OCI-LY3 (cell line): ENCODE measurements at regions not wholly inside any gene's neighbourhood (a gene's known extent, or its start where the extent isn't known, plus 50 kb on each side); places are given as distances from the start of the nearest gene placed in this dataset.

ENCODE experiments used
- H2AFZ ChIP-seq: fragments of 200-600, 300-600 bp; shearing (Covaris generic); 2 replicates; pipeline ENCODE4 v1.6.0; 2014; ENCODE audit warnings: antibody characterized with exemption, low read depth, low read length
- H3K27ac ChIP-seq: fragments of 200-600, 300-600 bp; sonication (generic); 2 replicates; pipeline ENCODE4 v1.5.1; 2014; ENCODE audit warnings: mild to moderate bottlenecking, low read length, moderate library complexity, mixed read lengths
- H3K27me3 ChIP-seq: fragments of 200-600, 300-600 bp; sonication (generic); 2 replicates; pipeline ENCODE4 v1.6.1; 2014; ENCODE audit warnings: low read depth, low read length, mixed read lengths
- H3K36me3 ChIP-seq: fragments of 200-600, 300-600 bp; sonication (generic); replicated peaks from 2 replicates; pipeline ENCODE3; 2014; ENCODE audit warnings: low read depth, low read length, mixed read lengths
- H3K4me1 ChIP-seq: fragments of 300-600, 200-600 bp; sonication (generic); 2 replicates; pipeline ENCODE4 v1.6.1; 2014; ENCODE audit warnings: low read length, mixed read lengths
- H3K4me2 ChIP-seq: fragments of 200-600, 300-600 bp; sonication (generic); 2 replicates; pipeline ENCODE4 v1.6.1; 2014; ENCODE audit warnings: low read length, mixed read lengths
- H3K4me3 ChIP-seq: fragments of 300-600, 200-600 bp; sonication (generic); 2 replicates; pipeline ENCODE4 v1.5.1; 2014; ENCODE audit warnings: antibody characterized with exemption, mild to moderate bottlenecking, low read length, moderate library complexity
- H3K79me2 ChIP-seq: fragments of 300-600, 200-600 bp; shearing (Covaris generic); 2 replicates; pipeline ENCODE4 v1.6.1; 2014; ENCODE audit warnings: mild to moderate bottlenecking, low read length, mixed read lengths
- H3K9ac ChIP-seq: fragments of 300-600, 200-600 bp; shearing (Covaris generic); 2 replicates; pipeline ENCODE4 v1.6.0; 2014; ENCODE audit warnings: mild to moderate bottlenecking, low read length, moderate library complexity
- H3K9me3 ChIP-seq: fragments of 200-600, 300-600 bp; shearing (Covaris generic); 2 replicates; pipeline ENCODE4 v1.6.1; 2014; ENCODE audit warnings: low read length, mixed read lengths; ENCODE audit not compliant: insufficient read depth
- H4K20me1 ChIP-seq: fragments of 200-600, 300-600 bp; sonication (generic); 2 replicates; pipeline ENCODE4 v1.6.1; 2016; ENCODE audit warnings: low read length, mixed read lengths; ENCODE audit not compliant: insufficient read depth
- CTCF ChIP-seq: fragments of 200-600, 300-600 bp; sonication (generic); IDR thresholded peaks from 2 replicates; pipeline ENCODE4 v1.5.1; 2014; ENCODE audit warnings: antibody characterized with exemption, low read length, low read depth
- EZH2phosphoT487 ChIP-seq: fragments of 200-600 bp; shearing (Covaris generic); IDR thresholded peaks from 2 replicates; pipeline ENCODE4 v1.6.1; 2018; ENCODE audit warnings: antibody characterized with exemption, mixed run types, low read depth

- Histone ChIP-seq H3K4me3 (no peak overlapping the region), H3K9me3 (0 out of 2 replicates have a peak, but pooled peaks cover 2% of the 10 kb centered on the region), H4K20me1 (no peaks in the 10 kb centered on the region), H3K27me3 (0 out of 2 replicates have a peak, but pooled peaks cover 3% of the 10 kb centered on the region), H2AFZ (no peak overlapping the region), H3K36me3 (no peaks in the 10 kb centered on the region), H3K4me1 (no peaks in the 10 kb centered on the region), H3K4me2 (no peak overlapping the region), H3K9ac (no peak overlapping the region), H3K27ac (no peak overlapping the region), H3K79me2 (no peaks in the 10 kb centered on the region)
- no peak for TF ChIP-seq EZH2phosphoT487
- no peak for TF ChIP-seq CTCF
Observed at GRCh38 chr10:124333931-124334330, 84.8 kb downstream of the OAT start.

GRCh38 chr10:124332426-124332825 is 86.3 kb downstream of the OAT start:
- Histone ChIP-seq H3K4me3 (no peak overlapping the region), H3K79me2 (no peaks in the 10 kb centered on the region), H3K9ac (no peak overlapping the region), H3K27me3 (0 out of 2 replicates have a peak, but pooled peaks cover 3% of the 10 kb centered on the region), H4K20me1 (no peaks in the 10 kb centered on the region), H2AFZ (no peak overlapping the region), H3K27ac (no peak overlapping the region), H3K4me1 (no peaks in the 10 kb centered on the region), H3K9me3 (0 out of 2 replicates have a peak, but pooled peaks cover 2% of the 10 kb centered on the region), H3K36me3 (no peaks in the 10 kb centered on the region), H3K4me2 (no peak overlapping the region)
- TF ChIP-seq EZH2phosphoT487 (no peak), CTCF (no peak)

GRCh38 chr10:124329941-124330340 is 88.8 kb downstream of the OAT start:
- Histone ChIP-seq H3K27me3 (0 out of 2 replicates have a peak, but pooled peaks cover 3% of the 10 kb centered on the region), H3K36me3 (no peaks in the 10 kb centered on the region), H3K4me3 (no peak overlapping the region), H3K9ac (no peak overlapping the region), H3K4me1 (no peaks in the 10 kb centered on the region), H3K27ac (no peak overlapping the region), H2AFZ (no peak overlapping the region), H3K4me2 (no peak overlapping the region), H3K9me3 (0 out of 2 replicates have a peak, but pooled peaks cover 2% of the 10 kb centered on the region), H4K20me1 (no peaks in the 10 kb centered on the region), H3K79me2 (no peaks in the 10 kb centered on the region)
- no peak for TF ChIP-seq EZH2phosphoT487
- no peak for TF ChIP-seq CTCF

- Histone ChIP-seq H3K36me3 (no peaks in the 10 kb centered on the region), H3K9me3 (0 out of 2 replicates have a peak, but pooled peaks cover 2% of the 10 kb centered on the region), H3K27me3 (0 out of 2 replicates have a peak, but pooled peaks cover 3% of the 10 kb centered on the region), H4K20me1 (no peaks in the 10 kb centered on the region), H3K4me1 (no peaks in the 10 kb centered on the region), H3K4me2 (no peak overlapping the region), H3K79me2 (no peaks in the 10 kb centered on the region), H3K27ac (no peak overlapping the region), H2AFZ (no peak overlapping the region), H3K4me3 (no peak overlapping the region), H3K9ac (no peak overlapping the region)
- TF ChIP-seq EZH2phosphoT487 (no peak), CTCF (no peak)
Observed at GRCh38 chr10:124329362-124329761, 89.4 kb downstream of the OAT start.
